Esophagus (tissue), 2 donors: ENCODE measurements at regions not wholly inside any gene's neighbourhood (a gene's known extent, or its start where the extent isn't known, plus 50 kb on each side); places are given as distances from the start of the nearest gene placed in this dataset.
A peak's percentile ranks its signal among the peaks of the same experiment; 100 is the strongest.

Experiments
- H3K27ac ChIP-seq, 2 donors: one replicate each; pipeline ENCODE4 v1.5.1; 2013; ENCODE audit warnings: low read depth in 2 of 2, mild to moderate bottlenecking in 2 of 2, inconsistent platforms in 1 of 2, low read length in 1 of 2, moderate library complexity in 1 of 2
- H3K27me3 ChIP-seq, 2 donors: one replicate each; pipeline ENCODE4 v1.6.1; 2013; ENCODE audit warnings: low read length in 2 of 2, control low read depth in 1 of 2, mild to moderate bottlenecking in 1 of 2; ENCODE audit not compliant: insufficient read depth in 2 of 2, control insufficient read depth in 1 of 2
- H3K36me3 ChIP-seq, 2 donors: one replicate each; pipeline ENCODE4 v1.6.1; 2013; ENCODE audit warnings: low read length in 1 of 2; ENCODE audit not compliant: control insufficient read depth in 2 of 2, insufficient read depth in 2 of 2
- H3K4me1 ChIP-seq, 2 donors: one replicate each; pipeline ENCODE4 v1.6.1; 2013; ENCODE audit warnings: low read length in 1 of 2; ENCODE audit not compliant: control insufficient read depth in 2 of 2, insufficient read depth in 2 of 2
- H3K4me3 ChIP-seq, 2 donors: one replicate each; pipeline ENCODE4 v1.5.1; 2013; ENCODE audit warnings: low read length in 2 of 2, mild to moderate bottlenecking in 2 of 2, low read depth in 1 of 2, moderate library complexity in 1 of 2
- H3K9me3 ChIP-seq, 2 donors: one replicate each; pipeline ENCODE4 v1.6.1; 2013; ENCODE audit warnings: mild to moderate bottlenecking in 2 of 2, low read depth in 1 of 2, low read length in 1 of 2, moderate library complexity in 1 of 2; ENCODE audit not compliant: control insufficient read depth in 2 of 2, insufficient read depth in 1 of 2
- WGBS, 2 donors: extraction: QIAGEN DNeasy Blood & Tissue Kit; methylation state at CpG; one replicate each; pipeline ENCODE4 v1.1.7; 2013; 5-methylcytosine and 5-hydroxymethylcytosine counted together
- donor health status: healthy with polysubstance abuse.
- donor health status: Bipolar disorder and iron deficiency.

DNA sequence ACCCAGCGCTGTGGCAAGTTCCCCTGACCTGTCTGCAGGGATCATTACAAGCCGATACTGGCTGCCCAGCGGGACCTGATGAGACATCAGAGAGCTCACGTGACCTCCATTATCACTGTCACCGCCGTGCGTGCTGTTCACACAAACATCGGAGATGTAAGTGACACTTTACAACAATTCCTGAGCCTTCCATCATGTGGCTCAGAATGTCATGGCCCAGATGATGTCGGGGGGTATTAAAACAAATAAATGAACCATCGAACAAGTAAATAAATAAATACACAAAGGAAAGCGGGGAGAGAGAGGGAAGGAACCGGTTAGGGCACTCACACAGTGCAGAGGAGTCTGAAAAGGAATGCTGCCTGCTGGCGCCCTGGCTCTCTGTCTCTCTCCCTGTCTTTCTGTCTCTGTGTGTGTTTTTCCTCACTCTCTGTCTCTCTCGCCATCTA is 195.1 kb downstream of the BMP7 start:
- H3K36me3 ChIP-seq: no peaks in the 10 kb centered on the region
- H3K4me1 ChIP-seq: no peaks in the 10 kb centered on the region
- WGBS, 2 donors: 9 to 11% methylated on average over 14 of the region's 14 CpGs
- H3K27ac ChIP-seq: no peak overlapping the region
- H3K4me3 ChIP-seq: no peak overlapping the region
- H3K27me3 ChIP-seq: no peaks in the 10 kb centered on the region
- H3K9me3 ChIP-seq: no peaks in the 10 kb centered on the region

DNA sequence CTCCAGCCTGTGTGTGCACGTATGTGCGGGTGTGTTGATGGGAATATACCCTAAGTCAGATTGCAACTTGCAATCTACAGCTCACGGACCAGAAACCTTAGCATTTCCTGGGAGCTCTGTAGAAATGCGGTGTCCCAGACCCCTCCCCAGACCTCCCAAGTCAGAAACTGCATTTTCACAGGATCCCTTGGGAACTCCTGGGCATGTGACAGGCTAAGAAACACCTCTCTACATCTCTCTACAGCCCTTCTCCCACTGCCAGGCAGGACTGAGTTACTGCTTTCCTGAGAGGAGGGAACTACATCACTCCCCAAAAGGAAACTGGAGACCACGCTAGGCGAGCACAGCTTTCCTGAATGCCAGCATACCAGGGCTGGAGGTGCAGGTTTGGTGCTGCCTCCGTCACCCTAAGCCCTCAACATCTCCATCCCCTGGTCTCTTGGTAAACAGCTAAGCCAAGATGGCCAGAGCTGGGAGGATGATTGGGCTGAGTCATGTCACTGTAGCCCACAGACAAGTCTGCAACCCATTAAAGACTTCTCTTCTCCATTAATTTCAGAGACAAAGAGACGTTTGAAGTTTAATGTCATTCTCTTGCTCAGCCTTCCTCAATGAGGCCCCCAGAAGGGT is 194.4 kb downstream of the BMP7 start:
- Histone ChIP-seq H3K36me3 (no peaks in the 10 kb centered on the region), H3K27me3 (no peaks in the 10 kb centered on the region), H3K4me1 (no peaks in the 10 kb centered on the region), H3K27ac (no peak overlapping the region), H3K9me3 (no peaks in the 10 kb centered on the region), H3K4me3 (no peak overlapping the region)
- WGBS, 2 donors: 44 to 55% methylated on average over 8 of the region's 8 CpGs

- Histone ChIP-seq H3K27ac (no peak overlapping the region), H3K27me3 (no peaks in the 10 kb centered on the region), H3K4me1 (no peaks in the 10 kb centered on the region), H3K9me3 (peaks cover 0 to 3% of the 10 kb centered on the region in 2 donors), H3K36me3 (no peaks in the 10 kb centered on the region), H3K4me3 (no peak overlapping the region)
- WGBS, 2 donors: 68 to 69% methylated on average over 8 of the region's 8 CpGs
Measured at GRCh38 chr20:57073402-57073801, 193.0 kb downstream of the BMP7 start.

DNA sequence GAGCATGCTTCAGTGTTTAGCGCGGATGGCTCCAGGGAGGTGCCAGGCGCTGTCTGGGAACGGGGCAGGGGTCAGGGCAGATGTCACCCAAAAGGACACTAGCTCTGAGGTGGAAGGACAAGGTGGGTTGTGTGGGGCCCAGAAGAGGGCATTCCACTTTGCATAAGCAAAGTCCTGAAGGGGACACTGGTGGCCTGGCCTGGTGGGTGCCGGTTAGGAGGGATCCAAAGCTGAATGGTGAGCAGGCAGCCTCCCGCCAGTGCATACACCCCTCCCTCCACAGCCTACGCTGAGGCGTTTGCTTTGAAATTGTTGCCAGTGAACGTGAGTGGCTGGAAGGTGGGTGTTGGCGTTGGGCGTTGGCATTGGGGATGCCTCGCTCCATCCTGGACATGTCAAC is 192.1 kb downstream of the BMP7 start:
- no peaks in the 10 kb centered on the region for H3K27me3 ChIP-seq
- peaks cover 0 to 3% of the 10 kb centered on the region in 2 donors for H3K9me3 ChIP-seq
- H3K4me1 ChIP-seq: no peaks in the 10 kb centered on the region
- WGBS, 2 donors: 77 to 81% methylated on average over 12 of the region's 12 CpGs
- H3K27ac ChIP-seq: no peak overlapping the region
- H3K4me3 ChIP-seq: no peak overlapping the region
- H3K36me3 ChIP-seq: no peaks in the 10 kb centered on the region

DNA sequence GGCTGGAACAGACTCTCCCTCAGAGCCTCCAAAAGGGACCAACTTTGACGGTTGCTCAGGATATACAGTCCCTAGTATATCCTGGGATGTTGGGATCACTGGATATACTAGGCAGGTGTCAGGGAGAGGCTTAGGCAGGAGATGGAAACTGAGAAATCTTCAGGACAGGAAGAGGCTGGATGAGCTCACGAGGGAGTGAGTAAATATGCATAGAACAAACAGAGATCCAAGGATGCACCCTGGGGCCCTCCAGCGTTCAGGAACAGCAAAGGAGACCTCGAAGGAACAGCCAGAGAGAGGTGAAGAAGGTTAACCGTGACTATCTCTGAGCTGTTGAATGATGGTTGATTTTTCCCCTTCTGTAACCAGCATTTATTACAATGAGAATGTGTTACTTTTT is 191.3 kb downstream of the BMP7 start:
- H3K36me3 ChIP-seq: no peaks in the 10 kb centered on the region
- 70 to 81% methylated on average over 5 of the region's 5 CpGs for WGBS, 2 donors
- no peaks in the 10 kb centered on the region for H3K27me3 ChIP-seq
- no peak overlapping the region for H3K4me3 ChIP-seq
- peaks cover 0 to 3% of the 10 kb centered on the region in 2 donors for H3K9me3 ChIP-seq
- no peak overlapping the region for H3K27ac ChIP-seq
- no peaks in the 10 kb centered on the region for H3K4me1 ChIP-seq

DNA sequence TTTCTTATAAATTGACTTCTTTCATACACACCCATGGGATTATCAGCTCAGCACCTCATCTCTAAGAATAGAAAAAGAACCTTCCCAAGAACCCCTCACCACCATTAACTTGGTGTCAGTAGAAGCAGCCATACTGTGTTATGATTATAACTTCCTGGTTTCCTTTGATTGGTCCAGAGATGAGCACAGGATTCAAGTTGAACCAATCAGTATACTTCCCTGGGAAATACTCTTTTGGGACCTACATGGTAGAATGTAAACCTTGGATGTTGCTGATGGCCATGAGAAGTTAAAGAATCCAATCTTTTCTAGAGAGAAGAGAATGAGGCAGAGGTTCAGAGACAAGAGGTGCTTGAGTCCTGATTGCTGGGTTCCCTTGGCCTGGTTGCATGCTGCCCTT is 190.8 kb downstream of the BMP7 start:
- no peak overlapping the region for H3K4me3 ChIP-seq
- H3K9me3 ChIP-seq: peaks cover 0 to 3% of the 10 kb centered on the region in 2 donors
- H3K27me3 ChIP-seq: no peaks in the 10 kb centered on the region
- no peaks in the 10 kb centered on the region for H3K36me3 ChIP-seq
- no peak overlapping the region for H3K27ac ChIP-seq
- H3K4me1 ChIP-seq: no peaks in the 10 kb centered on the region

- Histone ChIP-seq H3K27ac (peak overlapping the region in 1 of 2 donors; percentile 35), H3K9me3 (peaks cover 0 to 3% of the 10 kb centered on the region in 2 donors), H3K27me3 (no peaks in the 10 kb centered on the region), H3K4me3 (no peak overlapping the region), H3K4me1 (no peaks in the 10 kb centered on the region), H3K36me3 (no peaks in the 10 kb centered on the region)
- WGBS, 2 donors: 54 to 65% methylated on average over 11 of the region's 11 CpGs
Measured at GRCh38 chr20:57076152-57076652, 190.2 kb downstream of the BMP7 start.

GRCh38 chr20:57076951-57077350 is 189.5 kb downstream of the BMP7 start:
- Histone ChIP-seq H3K36me3 (no peaks in the 10 kb centered on the region), H3K9me3 (peaks cover 0 to 3% of the 10 kb centered on the region in 2 donors), H3K27me3 (no peaks in the 10 kb centered on the region), H3K4me1 (no peaks in the 10 kb centered on the region), H3K4me3 (no peak overlapping the region), H3K27ac (peak overlapping the region in 1 of 2 donors; percentile 35)
- 68 to 73% methylated on average over 3 of the region's 3 CpGs for WGBS, 2 donors

- 73 to 75% methylated on average over 1 of the region's 1 CpG for WGBS, 2 donors
Measured at GRCh38 chr20:57078116-57078515, 188.3 kb downstream of the BMP7 start.

More at GRCh38 chr20:57078116-57078515, 188.3 kb downstream of the BMP7 start:
- no peaks in the 10 kb centered on the region for H3K27me3 ChIP-seq
- H3K4me3 ChIP-seq: no peak overlapping the region
- no peaks in the 10 kb centered on the region for H3K4me1 ChIP-seq
- H3K27ac ChIP-seq: no peak overlapping the region
- H3K36me3 ChIP-seq: no peaks in the 10 kb centered on the region
- H3K9me3 ChIP-seq: peaks cover 0 to 3% of the 10 kb centered on the region in 2 donors
